ENCODE measurements at regions not wholly inside any gene's neighbourhood (a gene's known extent, or its start where the extent isn't known, plus 50 kb on each side); places are given as distances from the start of the nearest gene placed in this dataset.
"Not testable (repeated sequence)": the region's sequence is repeated elsewhere in the genome, so short reads cannot be mapped to it uniquely, and the experiment has no call there.

DNA sequence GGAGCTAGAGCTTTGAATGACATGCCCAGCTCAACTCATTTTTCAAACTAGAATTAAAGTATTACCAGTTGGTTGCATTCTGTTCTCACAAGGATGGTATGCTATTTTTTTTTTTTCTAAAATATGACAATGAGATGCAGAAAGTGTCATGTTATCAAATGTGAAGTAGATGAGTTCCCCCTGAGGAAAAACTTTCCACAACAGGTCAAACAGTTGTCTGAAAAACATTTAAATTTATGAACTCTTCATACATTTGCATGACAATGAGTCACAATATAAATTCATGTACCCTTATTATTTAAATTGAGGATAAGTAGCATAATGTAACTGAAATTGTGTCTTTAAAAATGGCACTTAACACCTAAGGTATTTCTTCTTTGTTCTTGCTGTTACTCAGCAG, 1720.5 kb upstream of the NUDT12 start:
- H3K4me3 ChIP-seq (ENCODE audit: low read depth, low read length), result no peak overlapping the region
- DNase-seq (ENCODE audit: low read depth), result no peak

DNA sequence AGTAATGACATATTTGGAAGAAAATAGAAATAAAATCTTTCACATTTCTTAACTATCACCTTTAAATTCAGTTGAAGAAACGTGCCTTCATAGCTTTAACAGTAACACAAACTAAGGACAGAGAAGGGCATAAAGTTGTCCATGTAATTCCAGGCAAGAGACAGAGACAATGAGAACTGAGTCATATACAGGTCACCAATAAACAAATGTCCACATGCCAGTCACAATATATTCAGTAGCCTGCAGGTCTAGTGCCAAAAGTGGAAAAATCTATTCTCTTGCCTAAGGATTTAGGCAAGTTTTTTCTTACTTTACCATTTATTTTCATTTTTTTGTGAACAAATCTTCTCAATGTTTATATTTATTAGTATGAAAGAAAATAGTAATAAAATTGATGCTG, 1711.5 kb upstream of the NUDT12 start:
- no peak overlapping the region for H3K4me3 ChIP-seq (ENCODE audit: low read depth, low read length)
- no peak for DNase-seq (ENCODE audit: low read depth)

GRCh38 chr5:105263515-105263914, 1700.9 kb upstream of the NUDT12 start:
- no peak overlapping the region for H3K4me3 ChIP-seq (ENCODE audit: low read depth, low read length)
- DNase-seq (ENCODE audit: low read depth), result no peak

GRCh38 chr5:105259581-105260217, 1697.1 kb upstream of the NUDT12 start:
- H3K4me3 ChIP-seq (ENCODE audit: low read depth, low read length), result no peak overlapping the region

GRCh38 chr5:105238561-105238960, 1676.0 kb upstream of the NUDT12 start:
- no peak for DNase-seq (ENCODE audit: low read depth)
- H3K4me3 ChIP-seq (ENCODE audit: low read depth, low read length), result no peak overlapping the region

More at GRCh38 chr5:105259581-105260217, 1697.1 kb upstream of the NUDT12 start:
- DNase-seq (ENCODE audit: low read depth), result no peak

GRCh38 chr5:105230516-105231157, 1668.0 kb upstream of the NUDT12 start:
- H3K4me3 ChIP-seq (ENCODE audit: low read depth, low read length), result no peak overlapping the region
- no peak for DNase-seq (ENCODE audit: low read depth)

DNA sequence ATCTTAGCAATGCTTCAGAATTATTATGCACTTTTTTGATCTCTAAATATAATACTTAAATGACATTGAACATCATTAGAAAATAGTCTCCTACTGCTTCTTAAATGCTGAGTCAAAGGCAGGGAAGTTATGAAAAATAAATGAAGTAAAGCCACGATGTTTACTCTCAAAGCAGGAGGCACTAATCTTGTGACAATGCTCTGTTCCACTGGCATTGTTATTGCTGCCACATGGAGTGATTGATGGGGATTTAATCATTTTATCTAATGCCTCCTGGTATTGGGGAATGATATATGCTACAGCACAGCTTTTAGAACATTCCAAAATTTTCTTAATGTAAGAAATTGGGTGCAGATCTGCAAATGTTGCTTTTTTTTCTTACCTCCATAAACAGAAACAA, 1655.4 kb upstream of the NUDT12 start:
- DNase-seq (ENCODE audit: low read depth), result no peak
- H3K4me3 ChIP-seq (ENCODE audit: low read depth, low read length), result no peak overlapping the region

DNA sequence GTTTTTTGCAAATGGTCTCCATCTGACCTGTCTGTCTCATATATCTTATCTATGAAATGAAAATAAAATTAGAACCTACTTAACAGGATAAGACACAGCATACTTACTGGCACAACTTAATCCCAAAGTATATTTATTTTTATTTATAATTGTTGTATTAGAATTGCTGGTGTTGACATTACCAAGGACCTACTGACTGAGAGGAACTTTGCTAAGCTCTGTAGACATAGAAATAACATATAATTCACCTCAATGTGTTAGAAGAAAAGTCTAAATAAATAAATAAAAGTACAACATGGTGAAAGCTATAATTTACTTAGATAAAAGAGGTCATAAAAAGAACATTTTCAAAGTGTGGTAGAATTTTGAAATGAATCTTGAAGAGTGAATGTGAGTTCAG, 1650.5 kb upstream of the NUDT12 start:
- H3K4me3 ChIP-seq (ENCODE audit: low read depth, low read length), result no peak overlapping the region
- no peak for DNase-seq (ENCODE audit: low read depth)

DNA sequence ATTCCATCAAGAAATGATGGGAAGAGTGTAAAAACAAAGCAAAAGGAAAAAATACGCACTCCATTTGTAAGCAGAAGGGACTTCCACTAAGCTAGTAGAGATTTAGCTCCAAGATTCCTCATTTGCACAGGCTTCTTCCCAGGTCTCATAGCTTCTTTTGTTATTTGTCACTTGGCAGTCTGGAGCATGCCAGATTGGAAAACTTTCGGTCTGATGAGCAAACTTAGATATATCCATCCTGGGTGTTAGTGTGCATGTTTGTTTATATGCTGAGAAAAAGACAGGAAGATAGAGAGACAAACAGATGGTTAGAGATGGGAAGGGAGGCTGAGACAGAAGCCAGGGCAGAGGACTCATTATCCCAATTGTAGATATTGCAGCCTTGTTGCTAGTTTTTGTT, 1644.5 kb upstream of the NUDT12 start:
- DNase-seq (ENCODE audit: low read depth), result no peak
- no peak overlapping the region for H3K4me3 ChIP-seq (ENCODE audit: low read depth, low read length)

- DNase-seq (ENCODE audit: low read depth), result no peak
- no peak overlapping the region for H3K4me3 ChIP-seq (ENCODE audit: low read depth, low read length)
These were observed 1634.9 kb upstream of the NUDT12 start for GRCh38 chr5:105197531-105197930.

DNA sequence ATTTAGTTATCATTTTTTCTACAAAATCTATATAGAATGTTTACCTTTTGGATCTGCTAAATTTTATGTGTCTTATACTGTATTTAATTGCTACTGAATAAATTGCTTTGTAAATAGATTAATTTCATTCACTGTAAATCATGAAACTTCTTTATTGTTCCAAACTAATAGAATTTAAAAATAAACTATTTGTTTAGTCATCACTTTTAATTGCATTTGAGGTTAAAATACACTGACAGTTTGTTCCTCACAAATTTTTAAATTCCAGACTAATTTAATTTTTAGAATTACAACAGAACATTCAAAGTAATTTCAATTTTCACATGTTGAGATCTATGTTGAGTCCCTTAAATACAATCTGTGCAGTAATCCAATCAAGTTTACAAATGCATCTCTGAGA, 1633.2 kb upstream of the NUDT12 start:
- H3K4me3 ChIP-seq (ENCODE audit: low read depth, low read length), result no peak overlapping the region
- no peak for DNase-seq (ENCODE audit: low read depth)

- no peak overlapping the region for H3K4me3 ChIP-seq (ENCODE audit: low read depth, low read length)
- no peak for DNase-seq (ENCODE audit: low read depth)
These were observed 1610.3 kb upstream of the NUDT12 start for GRCh38 chr5:105172918-105173317.

DNA sequence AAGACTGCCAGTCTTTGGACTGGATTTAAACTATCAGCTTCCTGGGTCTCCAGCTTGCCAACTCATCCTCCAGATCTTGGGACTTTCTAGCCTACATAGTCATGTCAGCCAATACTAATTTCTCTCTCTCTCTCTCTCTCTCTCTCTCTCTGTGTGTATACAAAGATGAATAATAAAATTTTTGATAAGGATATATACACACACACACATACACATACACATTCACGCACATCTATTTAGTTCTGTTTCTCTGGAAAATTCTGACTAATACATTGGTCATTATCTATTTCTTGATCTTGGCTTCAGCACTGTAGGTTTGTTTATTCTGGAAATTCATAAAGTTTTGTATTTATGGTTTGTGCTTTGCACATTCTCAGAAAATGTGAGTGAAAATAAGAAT, 1606.2 kb upstream of the NUDT12 start:
- no peak overlapping the region for H3K4me3 ChIP-seq (ENCODE audit: low read depth, low read length)
- no peak for DNase-seq (ENCODE audit: low read depth)

- DNase-seq (ENCODE audit: low read depth), result no peak
- H3K4me3 ChIP-seq (ENCODE audit: low read depth, low read length), result no peak overlapping the region
These were observed 1604.5 kb upstream of the NUDT12 start for GRCh38 chr5:105167092-105167491.

DNA sequence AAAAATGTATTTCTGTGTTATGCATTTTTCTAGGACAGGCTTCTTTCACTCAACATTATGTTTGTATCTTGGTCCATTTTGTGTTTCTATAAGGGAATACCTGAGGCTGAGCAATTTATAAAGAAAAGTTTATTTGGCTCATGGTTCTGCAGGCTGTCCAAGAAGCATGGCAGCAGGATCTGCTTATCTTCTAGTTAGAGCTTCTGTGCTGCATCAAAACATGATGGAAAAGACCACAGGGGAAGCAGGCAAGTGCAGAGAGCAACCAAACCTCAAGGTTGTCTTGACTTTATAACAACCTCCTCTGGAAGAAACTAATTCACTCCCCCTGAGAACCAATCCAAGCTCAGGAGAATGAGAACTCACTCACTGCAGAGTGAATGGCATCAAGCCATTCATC, 1601.0 kb upstream of the NUDT12 start:
- DNase-seq (ENCODE audit: low read depth), result no peak

GRCh38 chr5:105162557-105162956, 1600.0 kb upstream of the NUDT12 start:
- not testable (repeated sequence) for H3K4me3 ChIP-seq (ENCODE audit: low read depth, low read length); DNase-seq (ENCODE audit: low read depth)

More for the DNA sequence above, 1601.0 kb upstream of the NUDT12 start:
- no peak overlapping the region for H3K4me3 ChIP-seq (ENCODE audit: low read depth, low read length)

DNA sequence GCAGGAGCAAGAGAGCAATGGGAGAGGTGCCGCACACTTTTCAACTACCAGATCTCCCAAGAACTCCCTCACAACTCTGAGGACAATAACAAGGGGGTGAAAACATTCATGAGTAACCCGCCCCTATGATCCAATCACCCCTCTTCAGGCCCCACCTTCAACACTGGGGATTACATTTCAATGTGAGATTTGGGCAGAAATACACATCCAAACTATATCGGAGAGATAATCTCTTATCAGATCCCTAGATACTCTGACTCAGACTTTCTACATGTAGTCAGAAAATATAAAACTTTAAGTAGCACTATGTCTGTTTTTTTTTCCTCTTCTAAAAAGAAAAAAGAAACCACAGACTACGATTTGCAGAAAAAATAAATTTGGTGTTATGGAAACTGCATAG, 1595.9 kb upstream of the NUDT12 start:
- no peak overlapping the region for H3K4me3 ChIP-seq (ENCODE audit: low read depth, low read length)
- DNase-seq (ENCODE audit: low read depth), result no peak

DNA sequence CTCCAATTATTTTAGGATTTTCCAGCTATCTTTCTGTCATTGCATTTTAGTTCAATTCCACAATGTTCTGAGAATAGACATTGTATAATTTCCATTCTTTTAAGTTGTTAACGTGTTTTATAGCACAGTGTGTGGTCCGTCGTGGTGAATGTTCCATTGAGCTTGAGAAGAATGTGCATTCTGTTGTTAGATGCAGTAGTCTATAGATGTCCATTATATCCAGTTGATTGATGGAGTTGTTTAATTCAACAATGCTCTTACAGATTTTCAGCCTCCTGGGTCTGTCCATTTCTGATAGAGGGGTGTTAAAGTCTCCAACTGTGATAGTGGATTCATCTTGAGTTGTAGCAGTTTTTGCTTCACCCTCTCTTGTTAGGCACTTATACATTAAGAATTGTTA, 1587.7 kb upstream of the NUDT12 start:
- H3K4me3 ChIP-seq (ENCODE audit: low read depth, low read length), result no peak overlapping the region
- no peak for DNase-seq (ENCODE audit: low read depth)

DNA sequence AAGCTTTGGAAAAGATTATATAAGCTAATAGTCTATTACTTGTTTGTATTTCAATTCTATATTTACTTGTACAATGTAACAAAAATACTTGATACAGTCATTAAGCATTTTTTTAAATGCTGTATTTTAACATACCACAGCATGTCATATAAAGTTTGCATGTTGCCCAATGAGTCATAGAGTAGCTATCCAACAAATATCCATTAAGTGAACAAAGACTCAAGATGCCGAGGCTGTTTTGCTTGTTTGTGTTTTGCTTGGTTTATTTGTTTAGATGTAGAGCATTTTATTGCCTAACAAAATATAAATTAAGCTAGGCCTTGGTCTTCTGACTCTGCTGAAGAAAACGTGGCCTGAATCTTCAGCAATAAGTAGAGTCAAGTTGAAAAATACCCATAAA, 1584.3 kb upstream of the NUDT12 start:
- no peak overlapping the region for H3K4me3 ChIP-seq (ENCODE audit: low read depth, low read length)
- DNase-seq (ENCODE audit: low read depth), result no peak

DNA sequence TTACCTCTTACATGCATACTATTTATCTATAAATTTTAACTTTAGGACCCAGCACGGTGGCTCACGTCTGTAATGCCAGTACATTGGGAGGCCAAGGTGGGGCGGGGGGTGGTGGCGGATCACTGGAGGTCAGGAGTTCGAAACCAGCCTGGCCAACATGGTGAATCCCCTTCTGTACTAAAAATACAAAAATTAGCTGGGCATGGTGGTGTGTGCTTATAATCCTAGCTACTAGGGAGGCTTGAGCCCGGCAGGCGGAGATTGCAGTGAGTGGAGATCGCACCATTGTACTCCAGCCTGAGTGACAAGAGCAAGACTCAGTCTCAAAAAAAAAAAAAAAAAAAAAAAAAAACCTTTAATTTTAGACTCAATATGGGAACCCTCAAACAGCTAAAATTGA, 1582.6 kb upstream of the NUDT12 start:
- DNase-seq (ENCODE audit: low read depth), result no peak
- H3K4me3 ChIP-seq (ENCODE audit: low read depth, low read length), result no peak overlapping the region

- no peak for DNase-seq (ENCODE audit: low read depth)
- no peak overlapping the region for H3K4me3 ChIP-seq (ENCODE audit: low read depth, low read length)
These were observed 1571.7 kb upstream of the NUDT12 start for GRCh38 chr5:105134328-105134727.
